ENCODE measurements at regions not wholly inside any gene's neighbourhood (a gene's known extent, or its start where the extent isn't known, plus 50 kb on each side); places are given as distances from the start of the nearest gene placed in this dataset.

- peak; percentile 51 to 78 (median 65) for DNase-seq
These were observed 225.6 kb upstream of the ROPN1 start for GRCh38 chr3:124217542-124217941.

DNA sequence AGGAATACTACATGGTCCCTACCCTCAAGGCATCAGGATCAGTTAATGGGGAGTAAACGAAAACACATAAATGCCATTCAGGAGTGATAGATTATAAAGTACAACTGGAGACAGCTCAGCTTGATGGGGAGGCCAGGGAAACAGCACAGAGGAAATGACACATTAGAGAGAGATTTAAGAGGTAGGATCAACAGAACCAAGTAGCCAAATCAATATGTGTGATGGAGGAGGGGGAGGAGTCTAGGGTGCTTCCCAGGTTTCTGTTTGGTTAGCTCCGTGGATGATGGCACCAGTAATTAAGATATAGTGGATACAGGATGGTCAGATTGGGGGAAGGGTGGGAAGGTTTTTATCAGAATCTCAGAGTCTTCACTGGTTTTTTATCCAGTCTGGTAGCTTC, 229.5 kb upstream of the ROPN1 start:
- no peak overlapping the region for H3K4me3 ChIP-seq
- no peaks in the 10 kb centered on the region for H3K36me3 ChIP-seq
- TF ChIP-seq, protein P1, sequence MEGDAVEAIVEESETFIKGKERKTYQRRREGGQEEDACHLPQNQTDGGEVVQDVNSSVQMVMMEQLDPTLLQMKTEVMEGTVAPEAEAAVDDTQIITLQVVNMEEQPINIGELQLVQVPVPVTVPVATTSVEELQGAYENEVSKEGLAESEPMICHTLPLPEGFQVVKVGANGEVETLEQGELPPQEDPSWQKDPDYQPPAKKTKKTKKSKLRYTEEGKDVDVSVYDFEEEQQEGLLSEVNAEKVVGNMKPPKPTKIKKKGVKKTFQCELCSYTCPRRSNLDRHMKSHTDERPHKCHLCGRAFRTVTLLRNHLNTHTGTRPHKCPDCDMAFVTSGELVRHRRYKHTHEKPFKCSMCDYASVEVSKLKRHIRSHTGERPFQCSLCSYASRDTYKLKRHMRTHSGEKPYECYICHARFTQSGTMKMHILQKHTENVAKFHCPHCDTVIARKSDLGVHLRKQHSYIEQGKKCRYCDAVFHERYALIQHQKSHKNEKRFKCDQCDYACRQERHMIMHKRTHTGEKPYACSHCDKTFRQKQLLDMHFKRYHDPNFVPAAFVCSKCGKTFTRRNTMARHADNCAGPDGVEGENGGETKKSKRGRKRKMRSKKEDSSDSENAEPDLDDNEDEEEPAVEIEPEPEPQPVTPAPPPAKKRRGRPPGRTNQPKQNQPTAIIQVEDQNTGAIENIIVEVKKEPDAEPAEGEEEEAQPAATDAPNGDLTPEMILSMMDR (IDR thresholded peaks at IDR 0.05): no peak
- no peak for TF ChIP-seq POLR2A (IDR thresholded peaks at IDR 0.05)
- H3K27me3 ChIP-seq: no peaks in the 10 kb centered on the region
- ATAC-seq (no peak), DNase-seq (no peak)
- no peak overlapping the region for H3K27ac ChIP-seq
- intact Hi-C loops (cut with DNase I): no loop called here
- 39% methylated on average over 2 of the region's 2 CpGs for WGBS (ENCODE audit: insufficient coverage, low coverage, low lambda C conversion rate, missing lambda C conversion rate)
- no peaks in the 10 kb centered on the region for H3K9me3 ChIP-seq
- H3K4me1 ChIP-seq: no peaks in the 10 kb centered on the region

More at GRCh38 chr3:124217542-124217941, 225.6 kb upstream of the ROPN1 start:
- intact Hi-C loops (cut with DNase I): no loop called here
- H3K36me3 ChIP-seq: no peaks in the 10 kb centered on the region
- 6% methylated on average over 3 of the region's 3 CpGs for WGBS (ENCODE audit: insufficient coverage, low coverage, low lambda C conversion rate, missing lambda C conversion rate)
- ATAC-seq: peak; percentile 88 to 100 (median 96)
- no peak for TF ChIP-seq POLR2A (IDR thresholded peaks at IDR 0.05)
- TF ChIP-seq, protein P1 (IDR thresholded peaks at IDR 0.05): no peak
- H3K27ac ChIP-seq: no peak overlapping the region
- H3K27me3 ChIP-seq: no peaks in the 10 kb centered on the region
- H3K4me3 ChIP-seq: no peak overlapping the region
- H3K4me1 ChIP-seq: no peaks in the 10 kb centered on the region
- no peaks in the 10 kb centered on the region for H3K9me3 ChIP-seq

DNA sequence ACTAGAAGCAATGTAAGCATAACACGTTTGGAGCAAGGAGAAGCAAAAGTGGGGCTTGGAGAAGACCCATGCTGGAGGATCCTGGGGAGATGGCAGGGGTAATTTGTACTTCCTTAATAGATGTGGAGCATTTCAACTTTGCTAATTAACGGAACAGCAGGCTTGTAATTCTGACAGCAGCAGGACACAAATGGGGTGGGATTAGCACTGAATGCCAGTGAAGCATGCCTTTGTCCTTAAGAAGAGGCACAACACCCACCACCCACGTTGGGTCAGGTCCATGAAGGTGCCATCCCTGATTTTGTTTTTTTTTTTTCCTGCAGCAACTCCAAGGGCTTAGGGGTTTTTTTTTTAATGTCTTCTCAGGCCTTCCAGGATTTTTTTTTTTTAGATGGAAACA, 231.9 kb upstream of the ROPN1 start:
- H3K27ac ChIP-seq: no peak overlapping the region
- no peak for ATAC-seq
- no peak for DNase-seq
- H3K36me3 ChIP-seq: no peaks in the 10 kb centered on the region
- H3K4me1 ChIP-seq: no peaks in the 10 kb centered on the region
- no peaks in the 10 kb centered on the region for H3K27me3 ChIP-seq
- H3K9me3 ChIP-seq: no peaks in the 10 kb centered on the region
- no peak for TF ChIP-seq POLR2A (IDR thresholded peaks at IDR 0.05)
- TF ChIP-seq, protein P1 (IDR thresholded peaks at IDR 0.05): no peak
- intact Hi-C loops (cut with DNase I): no loop called here
- H3K4me3 ChIP-seq: no peak overlapping the region
- WGBS (ENCODE audit: insufficient coverage, low coverage, low lambda C conversion rate, missing lambda C conversion rate): 34% methylated on average over 2 of the region's 3 CpGs

GRCh38 chr3:124227150-124227630, 235.3 kb upstream of the ROPN1 start:
- Histone ChIP-seq H3K27ac (no peak overlapping the region), H3K27me3 (no peaks in the 10 kb centered on the region), H3K4me1 (no peaks in the 10 kb centered on the region), H3K9me3 (no peaks in the 10 kb centered on the region), H3K36me3 (no peaks in the 10 kb centered on the region), H3K4me3 (no peak overlapping the region)
- TF ChIP-seq, protein P1 (IDR thresholded peaks at IDR 0.05): no peak
- no peak for TF ChIP-seq POLR2A (IDR thresholded peaks at IDR 0.05)
- ATAC-seq (no peak), DNase-seq (no peak)
- intact Hi-C loops (cut with DNase I): no loop called here
- WGBS (ENCODE audit: insufficient coverage, low coverage, low lambda C conversion rate, missing lambda C conversion rate): 29% methylated on average over 1 of the region's 1 CpG

- Histone ChIP-seq H3K4me1 (no peaks in the 10 kb centered on the region), H3K36me3 (no peaks in the 10 kb centered on the region), H3K27me3 (no peaks in the 10 kb centered on the region), H3K9me3 (no peaks in the 10 kb centered on the region), H3K27ac (no peak overlapping the region), H3K4me3 (no peak overlapping the region)
- ATAC-seq (no peak), DNase-seq (no peak)
- intact Hi-C loops (cut with DNase I): no loop called here
- 56% methylated on average over 5 of the region's 5 CpGs for WGBS (ENCODE audit: insufficient coverage, low coverage, low lambda C conversion rate, missing lambda C conversion rate)
- TF ChIP-seq POLR2A (IDR thresholded peaks at IDR 0.05): no peak
- TF ChIP-seq, protein P1 (IDR thresholded peaks at IDR 0.05): no peak
These were observed 237.5 kb upstream of the ROPN1 start for GRCh38 chr3:124229420-124229819.

All from right lobe of liver (tissue), 6 donors.